Activated T-cell treated with anti-CD3 and anti-CD28 coated beads, Interleukin-2, amount 50 U/mL, for 72 hours (primary cell): ENCODE measurements at regions not wholly inside any gene's neighbourhood (a gene's known extent, or its start where the extent isn't known, plus 50 kb on each side); places are given as distances from the start of the nearest gene placed in this dataset.
A peak's percentile ranks its signal among the peaks of the same experiment; 100 is the strongest.
"Not testable (repeated sequence)": the region's sequence is repeated elsewhere in the genome, so short reads cannot be mapped to it uniquely, and the experiment has no call there.

Source experiments
- ATAC-seq, 2 donors: fragments of 150-1000 bp; cut with Tn5 transposase; replicated peaks in 1 of 2; 2 replicates each; pipeline ENCODE4 v1.10.0; 2021; ENCODE audit warnings: moderate library complexity in 2 of 2, mild to moderate bottlenecking in 1 of 2
- DNase-seq, 2 donors: peaks; one replicate each; pipeline ENCODE4 v3.0.0; 2021 to 2022; ENCODE audit warnings: mixed read lengths in 1 of 2
- H3K27ac Mint-ChIP-seq: one replicate; pipeline ENCODE4 v1.8.0; 2022; ENCODE audit warnings: mild to moderate bottlenecking, moderate library complexity, mixed read lengths
- H3K27me3 Mint-ChIP-seq: one replicate; pipeline ENCODE4 v1.8.0; 2022; ENCODE audit warnings: low read depth, mixed read lengths
- H3K36me3 Mint-ChIP-seq, 2 donors: one replicate each; pipeline ENCODE4 v1.8.0; 2022; ENCODE audit warnings: mixed read lengths in 2 of 2, mild to moderate bottlenecking in 1 of 2; ENCODE audit not compliant: insufficient read depth in 2 of 2
- H3K4me1 Mint-ChIP-seq: one replicate; pipeline ENCODE4 v1.8.0; 2022; ENCODE audit warnings: low read depth, mixed read lengths
- H3K4me3 Mint-ChIP-seq, 2 donors: one replicate each; pipeline ENCODE4 v1.8.0; 2022; ENCODE audit warnings: mild to moderate bottlenecking in 2 of 2, mixed read lengths in 2 of 2, moderate library complexity in 2 of 2
- H3K9me3 Mint-ChIP-seq, 2 donors: one replicate each; pipeline ENCODE4 v1.8.0; 2022; ENCODE audit warnings: mixed read lengths in 2 of 2

GRCh38 chr9:761793-762560, 79.5 kb upstream of the DMRT1 start:
- DNase-seq (no peak), ATAC-seq (peak in 1 of 2 donors; percentile 25)
- no peak overlapping the region for H3K27ac Mint-ChIP-seq
- no peaks in the 10 kb centered on the region for H3K36me3 Mint-ChIP-seq
- H3K4me1 Mint-ChIP-seq = peaks cover 7% of the 10 kb centered on the region
- no peaks in the 10 kb centered on the region for H3K9me3 Mint-ChIP-seq
- peaks cover 13% of the 10 kb centered on the region for H3K27me3 Mint-ChIP-seq
- H3K4me3 Mint-ChIP-seq = no peak overlapping the region

- Mint-ChIP-seq H3K27me3 (peaks cover 22% of the 10 kb centered on the region), H3K4me3 (peak overlapping the region; percentile 12 to 16), H3K9me3 (no peaks in the 10 kb centered on the region), H3K36me3 (no peaks in the 10 kb centered on the region), H3K4me1 (peaks cover 7% of the 10 kb centered on the region), H3K27ac (no peak overlapping the region)
- DNase-seq (no peak), ATAC-seq (no peak)
Observed at GRCh38 chr9:763692-764091, 77.8 kb upstream of the DMRT1 start.

- peak; percentile 46 to 57 for DNase-seq
- Mint-ChIP-seq H3K27me3 (peaks cover 26% of the 10 kb centered on the region), H3K4me3 (peak overlapping the region; percentile 12 to 16), H3K4me1 (peaks cover 7% of the 10 kb centered on the region), H3K9me3 (no peaks in the 10 kb centered on the region), H3K27ac (no peak overlapping the region), H3K36me3 (no peaks in the 10 kb centered on the region)
- ATAC-seq = peak; percentile 98
Observed at GRCh38 chr9:764105-764524, 77.4 kb upstream of the DMRT1 start.

GRCh38 chr9:764986-765385, 76.5 kb upstream of the DMRT1 start:
- Mint-ChIP-seq H3K4me1 (peaks cover 7% of the 10 kb centered on the region), H3K36me3 (peaks cover 0 to 1% of the 10 kb centered on the region in 2 donors), H3K27ac (no peak overlapping the region), H3K9me3 (peaks cover 3 to 4% of the 10 kb centered on the region in 2 donors), H3K4me3 (no peak overlapping the region), H3K27me3 (peaks cover 35% of the 10 kb centered on the region)
- no peak for ATAC-seq
- DNase-seq = no peak

GRCh38 chr9:767061-767561, 74.4 kb upstream of the DMRT1 start:
- not testable (repeated sequence) for H3K36me3 Mint-ChIP-seq, DNase-seq, ATAC-seq, H3K4me1 Mint-ChIP-seq, H3K4me3 Mint-ChIP-seq, H3K27ac Mint-ChIP-seq, H3K9me3 Mint-ChIP-seq
- peaks cover 56% of the 10 kb centered on the region for H3K27me3 Mint-ChIP-seq

GRCh38 chr9:776086-776485, 65.4 kb upstream of the DMRT1 start:
- peaks cover 4 to 11% of the 10 kb centered on the region in 2 donors for H3K9me3 Mint-ChIP-seq
- H3K27me3 Mint-ChIP-seq = peaks cover 26% of the 10 kb centered on the region

GRCh38 chr9:777978-778377, 63.5 kb upstream of the DMRT1 start:
- peaks cover 12% of the 10 kb centered on the region for H3K27me3 Mint-ChIP-seq
- H3K9me3 Mint-ChIP-seq = peaks cover 4 to 11% of the 10 kb centered on the region in 2 donors
- ATAC-seq = no peak
- H3K27ac Mint-ChIP-seq = no peak overlapping the region
- no peak overlapping the region for H3K4me3 Mint-ChIP-seq
- no peaks in the 10 kb centered on the region for H3K4me1 Mint-ChIP-seq
- H3K36me3 Mint-ChIP-seq = peaks cover 0 to 6% of the 10 kb centered on the region in 2 donors
- no peak for DNase-seq

More at GRCh38 chr9:776086-776485, 65.4 kb upstream of the DMRT1 start:
- H3K4me1 Mint-ChIP-seq = no peaks in the 10 kb centered on the region
- H3K4me3 Mint-ChIP-seq = no peak overlapping the region
- DNase-seq (no peak), ATAC-seq (no peak)
- no peak overlapping the region for H3K27ac Mint-ChIP-seq
- peaks cover 0 to 6% of the 10 kb centered on the region in 2 donors for H3K36me3 Mint-ChIP-seq

GRCh38 chr9:784202-784601, 57.3 kb upstream of the DMRT1 start:
- no peaks in the 10 kb centered on the region for H3K9me3 Mint-ChIP-seq
- H3K4me1 Mint-ChIP-seq = peaks cover 8% of the 10 kb centered on the region

GRCh38 chr9:784916-785315, 56.6 kb upstream of the DMRT1 start:
- Mint-ChIP-seq H3K4me3 (no peak overlapping the region), H3K27me3 (peaks cover 6% of the 10 kb centered on the region), H3K4me1 (peaks cover 8% of the 10 kb centered on the region), H3K27ac (no peak overlapping the region), H3K9me3 (no peaks in the 10 kb centered on the region), H3K36me3 (no peaks in the 10 kb centered on the region)
- DNase-seq (no peak), ATAC-seq (no peak)

More at GRCh38 chr9:784202-784601, 57.3 kb upstream of the DMRT1 start:
- DNase-seq = no peak
- ATAC-seq = no peak
- H3K4me3 Mint-ChIP-seq = no peak overlapping the region
- H3K36me3 Mint-ChIP-seq = no peaks in the 10 kb centered on the region
- H3K27me3 Mint-ChIP-seq = peaks cover 6% of the 10 kb centered on the region
- H3K27ac Mint-ChIP-seq = no peak overlapping the region

- no peaks in the 10 kb centered on the region for H3K9me3 Mint-ChIP-seq
- H3K4me3 Mint-ChIP-seq = no peak overlapping the region
- no peaks in the 10 kb centered on the region for H3K27me3 Mint-ChIP-seq
- ATAC-seq = peak; percentile 34 to 82
- no peaks in the 10 kb centered on the region for H3K36me3 Mint-ChIP-seq
- H3K27ac Mint-ChIP-seq = no peak overlapping the region
- peaks cover 8% of the 10 kb centered on the region for H3K4me1 Mint-ChIP-seq
- no peak for DNase-seq
Observed at GRCh38 chr9:785997-786396, 55.5 kb upstream of the DMRT1 start.

- Mint-ChIP-seq H3K27ac (no peak overlapping the region), H3K9me3 (no peaks in the 10 kb centered on the region), H3K4me1 (peaks cover 8% of the 10 kb centered on the region), H3K27me3 (no peaks in the 10 kb centered on the region), H3K4me3 (no peak overlapping the region), H3K36me3 (no peaks in the 10 kb centered on the region)
- no peak for ATAC-seq
- DNase-seq = no peak
Observed at GRCh38 chr9:786405-786804, 55.1 kb upstream of the DMRT1 start.

- H3K36me3 Mint-ChIP-seq = no peaks in the 10 kb centered on the region
- H3K27me3 Mint-ChIP-seq = peaks cover 6% of the 10 kb centered on the region
- H3K27ac Mint-ChIP-seq = no peak overlapping the region
- no peak overlapping the region for H3K4me3 Mint-ChIP-seq
- ATAC-seq (no peak), DNase-seq (no peak)
- H3K9me3 Mint-ChIP-seq = no peaks in the 10 kb centered on the region
- H3K4me1 Mint-ChIP-seq = peaks cover 8% of the 10 kb centered on the region
Observed at GRCh38 chr9:788777-789176, 52.7 kb upstream of the DMRT1 start.
